Erythroblast (primary cell): ENCODE measurements at regions not wholly inside any gene's neighbourhood (a gene's known extent, or its start where the extent isn't known, plus 50 kb on each side); places are given as distances from the start of the nearest gene placed in this dataset.

Experiments
- DNase-seq, 2 experiments: peaks; one replicate each; lab custom pipeline; 2025; lab: John Stamatoyannopoulos, UW
- GATA1 ChIP-seq: IDR thresholded peaks from 2 replicates; pipeline ENCODE4 v1.6.1; 2011; ENCODE audit warnings: low read depth, mild to moderate bottlenecking, control low read depth, low read length, moderate library complexity
- POLR2A ChIP-seq: IDR thresholded peaks from 2 replicates; pipeline ENCODE4 v1.6.1; 2011; ENCODE audit warnings: mild to moderate bottlenecking, low read length

DNA sequence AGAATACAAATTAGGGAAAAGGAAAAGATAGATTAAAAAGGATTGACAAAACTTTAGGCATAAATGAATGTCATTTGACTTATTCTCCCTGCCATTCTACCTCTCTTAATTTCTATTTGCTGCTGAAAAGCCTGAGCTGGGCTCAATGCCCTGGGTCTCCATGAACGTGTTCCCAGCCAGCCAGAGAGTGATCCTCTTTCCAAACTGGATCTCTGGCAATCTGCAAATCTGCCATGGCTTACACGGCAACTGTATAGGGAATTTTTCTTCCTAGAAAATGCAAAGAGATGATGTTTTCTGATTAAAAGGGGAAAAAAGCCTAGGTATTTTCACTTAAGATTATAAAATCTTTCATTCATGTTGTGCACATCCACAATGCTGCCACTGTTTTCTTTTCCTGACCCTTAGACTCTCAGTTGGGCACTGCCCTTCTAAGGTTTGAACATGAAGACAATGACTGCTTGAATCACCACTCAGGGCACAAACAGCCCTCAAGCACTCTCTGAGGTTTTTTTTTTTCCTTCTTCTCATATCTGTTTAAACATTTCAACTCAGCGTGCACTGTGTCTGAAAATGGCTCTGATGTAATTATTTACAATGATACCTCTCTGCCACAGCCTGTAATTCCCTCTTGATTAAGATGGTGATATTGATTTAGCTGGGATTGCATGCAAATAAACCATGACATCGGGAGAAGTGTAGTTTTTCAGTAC, 60.3 kb downstream of the DACT1 start:
- no peak for DNase-seq
- TF ChIP-seq POLR2A: no peak
- TF ChIP-seq GATA1: no peak

DNA sequence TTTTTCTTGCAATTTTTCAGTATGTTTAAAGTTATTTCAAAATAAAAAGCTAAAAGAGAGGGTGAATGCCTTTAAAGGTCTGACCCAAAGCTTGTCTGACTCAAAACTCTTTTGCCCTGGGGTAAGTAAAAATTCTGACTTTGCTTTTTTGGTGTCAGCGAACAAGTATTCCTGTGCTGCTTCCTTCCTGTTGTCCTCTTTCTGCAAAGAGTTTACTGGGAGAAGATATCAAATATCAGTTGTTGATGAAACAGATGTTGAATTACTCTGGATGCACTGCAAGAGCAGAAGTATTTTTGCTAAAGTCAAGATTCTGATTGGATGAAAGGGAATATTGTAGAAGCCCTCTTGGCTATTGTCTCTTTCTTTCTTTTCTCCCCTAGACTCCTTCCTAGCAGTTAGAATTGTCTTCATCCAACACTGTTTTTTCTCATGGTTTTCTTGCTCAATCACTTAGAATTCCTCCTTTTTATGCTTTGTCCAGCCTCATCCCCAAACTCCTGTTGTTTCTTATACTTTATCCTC, 62.0 kb downstream of the DACT1 start:
- DNase-seq: no peak
- TF ChIP-seq POLR2A: no peak
- no peak for TF ChIP-seq GATA1

- TF ChIP-seq GATA1 (no peak), POLR2A (no peak)
These were observed 63.4 kb downstream of the DACT1 start for GRCh38 chr14:58701156-58701555.

GRCh38 chr14:58701604-58702003, 63.8 kb downstream of the DACT1 start:
- no peak for TF ChIP-seq POLR2A
- TF ChIP-seq GATA1: no peak
- no peak for DNase-seq

More at GRCh38 chr14:58701156-58701555, 63.4 kb downstream of the DACT1 start:
- DNase-seq: no peak

DNA sequence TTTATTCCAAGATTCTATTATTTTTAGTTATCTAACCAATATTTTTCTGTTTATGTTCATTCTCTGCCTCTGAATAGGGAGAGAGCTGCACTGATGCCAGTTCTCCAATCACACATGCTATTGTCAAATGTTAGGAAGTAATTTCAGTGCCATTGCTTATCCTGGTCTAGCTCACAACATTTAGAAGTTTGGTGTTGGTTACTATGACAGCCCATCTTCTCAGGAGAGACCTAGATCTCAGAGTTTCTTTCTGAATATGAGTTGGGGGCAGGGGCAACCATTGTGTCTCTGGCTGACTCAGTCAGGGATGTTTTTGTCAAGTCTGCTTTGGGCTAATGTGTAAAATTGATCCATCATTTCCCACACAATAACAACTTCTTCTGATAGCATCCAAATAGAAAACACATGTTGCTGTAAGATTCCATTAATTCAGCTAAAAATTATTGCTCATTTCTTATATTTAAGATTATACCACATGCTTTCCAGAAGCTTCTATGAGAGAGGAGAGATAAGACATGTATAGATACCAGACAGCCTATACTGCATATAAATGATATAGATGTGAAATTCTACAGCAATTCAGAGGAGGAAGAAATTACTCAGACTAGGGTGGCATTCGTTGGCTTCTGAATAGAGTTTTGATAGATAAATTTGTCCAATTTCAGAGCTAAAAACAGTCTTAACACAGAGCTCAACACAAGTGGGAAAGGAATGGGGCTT, 64.8 kb downstream of the DACT1 start:
- DNase-seq: no peak
- TF ChIP-seq POLR2A (no peak), GATA1 (no peak)

- no peak for DNase-seq
- TF ChIP-seq POLR2A (no peak), GATA1 (no peak)
These were observed 65.4 kb downstream of the DACT1 start for GRCh38 chr14:58703161-58703506.

GRCh38 chr14:58705066-58705465, 67.3 kb downstream of the DACT1 start:
- no peak for DNase-seq
- TF ChIP-seq POLR2A (no peak), GATA1 (no peak)

DNA sequence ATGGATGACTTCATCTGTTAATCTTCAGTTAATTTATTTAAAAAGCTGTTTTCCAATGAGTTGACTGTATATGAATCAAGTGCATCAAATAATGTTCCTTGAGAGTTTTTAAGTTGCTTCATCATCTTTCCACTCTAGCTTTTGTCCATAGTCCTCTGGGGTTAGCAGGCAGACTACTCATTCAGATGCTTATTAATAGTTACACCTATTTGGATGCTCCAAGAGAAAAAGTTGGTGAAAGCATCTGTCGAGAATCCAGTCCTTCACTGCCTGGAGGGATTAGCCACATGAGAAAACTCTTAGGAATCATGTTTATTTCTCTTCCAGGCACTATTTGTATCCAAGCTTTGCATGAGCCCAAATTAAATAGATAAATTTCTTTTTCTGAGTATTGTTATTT, 70.2 kb downstream of the DACT1 start:
- no peak for TF ChIP-seq GATA1
- no peak for TF ChIP-seq POLR2A
- DNase-seq: no peak

GRCh38 chr14:58709949-58710348, 72.2 kb downstream of the DACT1 start:
- TF ChIP-seq GATA1 (no peak), POLR2A (no peak)
- no peak for DNase-seq

- DNase-seq: no peak
- TF ChIP-seq POLR2A (no peak), GATA1 (no peak)
These were observed 73.6 kb downstream of the DACT1 start for GRCh38 chr14:58711382-58711781.

DNA sequence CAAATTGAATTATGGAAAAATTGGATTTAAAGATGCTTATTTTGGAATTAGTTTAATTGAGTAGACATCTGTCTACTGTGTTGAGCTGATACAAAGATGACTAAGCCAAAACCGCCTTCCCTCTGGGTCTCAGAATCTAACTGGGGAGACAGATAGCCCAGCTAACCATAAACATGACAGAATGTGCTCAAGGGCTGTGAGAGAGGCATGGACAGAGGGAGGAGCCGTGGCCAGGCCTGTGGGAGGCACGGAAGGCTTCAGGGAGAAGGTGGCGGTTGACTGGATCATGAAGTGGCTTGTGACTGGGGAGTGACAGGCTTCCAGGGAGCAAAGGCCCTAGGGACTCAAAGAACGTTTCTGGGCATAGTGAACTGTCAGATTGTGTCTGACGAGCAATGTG, 74.6 kb downstream of the DACT1 start:
- no peak for DNase-seq
- TF ChIP-seq GATA1 (no peak), POLR2A (no peak)

DNA sequence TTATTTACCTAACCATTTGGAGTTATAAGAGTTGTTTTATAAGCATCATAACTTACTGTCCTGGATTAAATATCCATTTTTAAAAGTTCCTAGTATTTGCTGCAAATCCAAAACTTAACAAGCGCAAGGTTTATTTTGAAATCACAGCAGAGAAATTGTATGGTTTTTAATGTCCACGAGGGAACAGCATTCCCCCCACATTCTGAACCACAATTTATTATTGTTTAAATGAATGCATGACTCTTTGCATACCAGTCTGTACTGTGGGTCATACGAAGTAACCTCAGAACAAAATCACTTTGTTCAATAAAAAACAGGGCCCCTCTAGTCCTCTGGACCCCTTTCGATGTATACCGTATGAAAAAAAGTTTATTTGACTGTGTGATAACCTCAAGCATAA, 75.9 kb downstream of the DACT1 start:
- no peak for DNase-seq
- no peak for TF ChIP-seq GATA1

GRCh38 chr14:58716706-58717105, 78.9 kb downstream of the DACT1 start:
- TF ChIP-seq GATA1 (no peak), POLR2A (no peak)
- DNase-seq: no peak

GRCh38 chr14:58717211-58717610, 79.4 kb downstream of the DACT1 start:
- TF ChIP-seq GATA1 (no peak), POLR2A (no peak)
- no peak for DNase-seq
